Thyroid gland (tissue), 4 donors: ENCODE measurements at regions not wholly inside any gene's neighbourhood (a gene's known extent, or its start where the extent isn't known, plus 50 kb on each side); places are given as distances from the start of the nearest gene placed in this dataset.

Experiments used
- CTCF ChIP-seq, 6 experiments: fragments of 200-600 bp in 3 of 6; fragments of 450-650 bp in 3 of 6; sonication (generic) in 3 of 6; IDR thresholded peaks; one replicate each; pipeline ENCODE4 v1.5.1; 2016 to 2019; ENCODE audit warnings: antibody characterized with exemption in 6 of 6, mild to moderate bottlenecking in 2 of 6, inconsistent platforms in 1 of 6, moderate library complexity in 1 of 6
- POLR2A ChIP-seq, 2 donors: fragments of 450-650 bp; IDR thresholded peaks; one replicate each; pipeline ENCODE4 v1.6.1; 2017; ENCODE audit warnings: antibody characterized with exemption in 2 of 2, mild to moderate bottlenecking in 2 of 2, moderate library complexity in 1 of 2

DNA sequence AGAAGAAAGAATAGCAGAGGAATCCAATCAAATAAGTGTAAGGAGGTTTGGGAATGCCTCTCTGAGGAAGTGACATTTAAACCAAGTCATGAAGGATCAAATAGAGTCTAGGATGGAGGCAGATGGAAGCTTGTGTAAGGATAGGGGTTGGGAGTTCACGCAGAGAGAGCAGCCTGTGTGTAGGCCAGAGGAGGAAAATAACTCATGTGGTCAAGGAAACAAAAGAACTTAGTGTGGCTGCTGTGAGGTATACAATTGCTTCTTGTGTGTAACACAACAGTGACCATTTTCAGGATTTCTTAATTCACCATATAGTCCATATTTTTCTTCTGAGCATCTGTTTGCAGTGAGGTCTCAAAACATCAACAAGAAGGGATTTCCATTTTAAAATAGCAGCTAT, 77.6 kb upstream of the PACRGL start:
- TF ChIP-seq CTCF (IDR thresholded peaks at IDR 0.05) (no peak), POLR2A (IDR thresholded peaks at IDR 0.05) (no peak)
